ENCODE measurements at regions not wholly inside any gene's neighbourhood (a gene's known extent, or its start where the extent isn't known, plus 50 kb on each side); places are given as distances from the start of the nearest gene placed in this dataset.
"Not testable (repeated sequence)": the region's sequence is repeated elsewhere in the genome, so short reads cannot be mapped to it uniquely, and the experiment has no call there.

DNA sequence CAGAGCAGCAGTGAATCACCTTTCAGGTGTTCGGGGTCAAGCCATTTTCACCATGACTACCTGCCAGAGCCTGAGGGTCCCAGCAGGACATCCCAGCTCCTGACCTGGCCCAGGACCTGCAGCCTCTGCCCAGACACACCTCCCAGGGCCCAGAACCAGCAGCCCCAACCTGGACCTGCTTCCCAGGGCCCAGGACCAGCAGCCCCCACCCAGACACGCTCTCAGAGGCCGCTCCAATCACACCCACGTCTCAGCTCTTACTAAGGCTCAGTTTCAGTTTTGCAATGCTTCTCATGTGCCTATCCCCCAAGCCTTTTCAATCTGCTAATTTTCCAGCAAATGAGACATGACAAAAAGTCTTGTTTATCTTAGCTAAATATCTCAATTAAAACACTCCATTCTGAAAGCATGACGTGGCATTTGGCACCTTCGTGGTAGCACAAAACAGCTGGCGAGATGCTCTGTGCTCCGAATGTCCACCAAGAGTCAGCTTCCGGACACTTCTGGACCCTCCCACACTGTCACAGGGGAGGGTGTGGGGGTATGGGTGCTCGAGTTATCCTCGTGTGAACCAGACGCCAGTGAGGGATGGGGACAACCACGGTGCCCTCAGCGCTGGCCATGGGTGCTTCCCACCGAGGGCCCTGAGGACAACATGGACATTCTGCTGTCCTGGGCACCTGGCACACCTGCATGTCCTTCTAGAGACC is 253.2 kb downstream of the DLL1 start:
- TF ChIP-seq CTCF (IDR thresholded peaks at IDR 0.05; ENCODE audit: low read length, missing control alignments): no peak
- no peak overlapping the region for H3K4me3 ChIP-seq (replicated peaks; ENCODE audit: low read depth, low read length)
- DNase-seq (ENCODE audit: low read depth): no peak

DNA sequence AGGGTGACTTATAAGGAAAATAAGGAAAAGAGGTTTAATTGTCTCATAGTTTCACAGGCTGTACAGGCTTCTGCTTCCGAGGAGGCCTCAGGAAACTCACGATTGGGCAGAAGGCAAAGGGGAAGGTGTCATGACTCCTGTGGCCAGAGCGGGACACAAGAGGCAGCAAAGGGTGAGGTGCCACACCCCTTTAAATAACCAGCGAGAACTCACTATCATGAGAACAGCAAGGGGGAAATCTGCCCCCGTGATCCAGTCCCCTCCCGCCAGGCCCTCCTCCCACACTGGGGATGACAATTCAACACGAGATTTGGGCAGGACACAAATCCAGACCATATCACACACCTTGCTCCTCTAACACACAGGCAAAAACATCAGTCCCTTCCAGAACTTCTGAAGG is 254.0 kb downstream of the DLL1 start:
- no peak overlapping the region for H3K4me3 ChIP-seq (replicated peaks; ENCODE audit: low read depth, low read length)
- DNase-seq (ENCODE audit: low read depth): no peak
- TF ChIP-seq CTCF (IDR thresholded peaks at IDR 0.05; ENCODE audit: low read length, missing control alignments): no peak

- DNase-seq (ENCODE audit: low read depth); H3K4me3 ChIP-seq (replicated peaks; ENCODE audit: low read depth, low read length): not testable (repeated sequence)
Measured at GRCh38 chr6:170036367-170036766, 254.5 kb downstream of the DLL1 start.

DNA sequence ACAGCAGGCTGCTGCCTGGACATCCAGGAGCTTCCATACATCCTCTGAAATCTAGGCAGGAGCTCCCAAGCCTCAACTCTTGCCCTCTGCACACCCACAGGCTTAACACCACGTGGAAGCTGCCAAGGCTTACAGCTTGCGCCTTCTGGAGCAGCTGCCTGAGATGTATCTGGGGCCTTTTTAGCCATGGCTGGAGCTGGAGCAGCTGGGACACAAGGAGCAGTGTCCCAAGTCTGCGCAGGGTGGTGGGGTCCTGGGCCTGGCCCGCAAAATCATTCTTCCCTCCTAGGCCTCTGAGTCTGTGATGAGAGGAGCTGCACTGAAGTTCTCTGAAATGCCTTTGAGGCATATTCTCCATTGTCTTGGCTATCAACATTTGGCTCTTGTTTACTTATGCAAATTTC is 255.0 kb downstream of the DLL1 start:
- no peak for DNase-seq (ENCODE audit: low read depth)
- TF ChIP-seq CTCF (IDR thresholded peaks at IDR 0.05; ENCODE audit: low read length, missing control alignments): no peak
- no peak overlapping the region for H3K4me3 ChIP-seq (replicated peaks; ENCODE audit: low read depth, low read length)

DNA sequence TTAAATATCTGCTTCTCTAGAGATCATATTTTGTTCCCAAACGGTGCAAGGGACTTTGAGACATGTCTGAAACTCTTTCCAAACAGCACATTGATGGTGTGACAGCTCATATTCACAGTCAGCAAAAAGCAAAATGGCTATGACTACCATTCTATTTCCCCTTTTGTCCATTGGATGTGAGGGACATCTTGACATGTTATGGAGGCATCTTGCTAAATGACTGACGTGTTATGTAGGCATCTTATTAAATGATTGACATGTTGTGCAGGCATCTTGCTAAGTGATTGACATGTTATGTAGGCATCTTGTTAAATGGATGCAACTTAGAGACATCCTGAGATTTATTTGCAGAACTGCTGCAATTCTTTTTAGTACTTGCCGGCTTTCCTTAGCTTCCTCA is 255.8 kb downstream of the DLL1 start:
- DNase-seq (ENCODE audit: low read depth): no peak
- no peak for TF ChIP-seq CTCF (IDR thresholded peaks at IDR 0.05; ENCODE audit: low read length, missing control alignments)
- H3K4me3 ChIP-seq (replicated peaks; ENCODE audit: low read depth, low read length): no peak overlapping the region

- no peak overlapping the region for H3K4me3 ChIP-seq (replicated peaks; ENCODE audit: low read depth, low read length)
- no peak for TF ChIP-seq CTCF (IDR thresholded peaks at IDR 0.05; ENCODE audit: low read length, missing control alignments)
- no peak for DNase-seq (ENCODE audit: low read depth)
Measured at GRCh38 chr6:170034294-170034693, 256.6 kb downstream of the DLL1 start.

GRCh38 chr6:170033666-170034065 is 257.2 kb downstream of the DLL1 start:
- DNase-seq (ENCODE audit: low read depth): no peak
- H3K4me3 ChIP-seq (replicated peaks; ENCODE audit: low read depth, low read length): no peak overlapping the region
- no peak for TF ChIP-seq CTCF (IDR thresholded peaks at IDR 0.05; ENCODE audit: low read length, missing control alignments)

All from fibroblast of pulmonary artery (primary cell).